GM23338 (cell line): ENCODE measurements at regions not wholly inside any gene's neighbourhood (a gene's known extent, or its start where the extent isn't known, plus 50 kb on each side); places are given as distances from the start of the nearest gene placed in this dataset.

Experiments
- CREB1 ChIP-seq: fragments of 250-450 bp; sonication (Bioruptor Pico); IDR thresholded peaks from 2 replicates; pipeline ENCODE4 v1.5.0; 2020; ENCODE audit warnings: low read depth, mild to moderate bottlenecking, moderate library complexity
- EZH2 ChIP-seq: fragments of 200-600 bp; sonication (generic); IDR thresholded peaks from one replicate; pipeline ENCODE4 v1.8.0; 2017; ENCODE audit warnings: antibody characterized with exemption, mild to moderate bottlenecking, low read depth; ENCODE audit not compliant: unreplicated experiment
- EZH2phosphoT487 ChIP-seq: fragments of 200-600 bp; sonication (generic); IDR thresholded peaks from one replicate; pipeline ENCODE4 v1.8.1; 2018; ENCODE audit warnings: antibody characterized with exemption; ENCODE audit not compliant: unreplicated experiment
- JUNB ChIP-seq: IDR thresholded peaks from one replicate; pipeline ENCODE4 v1.6.1; 2016; ENCODE audit warnings: antibody characterized with exemption; ENCODE audit not compliant: unreplicated experiment
- POLR2AphosphoS5 ChIP-seq: IDR thresholded peaks from 2 replicates; pipeline ENCODE4 v1.6.1; 2016; ENCODE audit warnings: antibody characterized with exemption, low read depth
- ZNF114 ChIP-seq: fragments of 250-450 bp; sonication (Bioruptor Pico); IDR thresholded peaks from 2 replicates; pipeline ENCODE4 v1.5.0; 2020; ENCODE audit warnings: mild to moderate bottlenecking, moderate library complexity
- ZNF331 ChIP-seq: fragments of 250-450 bp; sonication (Bioruptor Pico); IDR thresholded peaks from 2 replicates; pipeline ENCODE4 v1.5.0; 2020; ENCODE audit warnings: low read depth, mild to moderate bottlenecking, moderate library complexity
- TF ChIP-seq, protein P1 (sequence below), 2 experiments: fragments of 200-600 bp in 1 of 2; sonication (generic) in 1 of 2; conservative IDR thresholded peaks; 2 replicates each; pipeline versions ENCODE4 v1.5.1 to v1.6.1; 2016 to 2017; ENCODE audit warnings: antibody characterized with exemption in 2 of 2, low read depth in 2 of 2, mild to moderate bottlenecking in 2 of 2, moderate library complexity in 1 of 2
- TF ChIP-seq, protein P2 (sequence below): IDR thresholded peaks from one replicate; pipeline ENCODE4 v1.6.1; 2018; ENCODE audit warnings: antibody characterized with exemption; ENCODE audit not compliant: unreplicated experiment
- TF ChIP-seq, protein P3 (sequence below): fragments of 250-450 bp; sonication (Bioruptor Pico); IDR thresholded peaks from 2 replicates; pipeline ENCODE4 v1.5.0; 2020; ENCODE audit warnings: mild to moderate bottlenecking, moderate library complexity
- TF ChIP-seq, protein P4 (sequence below): IDR thresholded peaks from 2 replicates; pipeline ENCODE4 v1.6.1; 2016; ENCODE audit warnings: antibody characterized with exemption

DNA sequence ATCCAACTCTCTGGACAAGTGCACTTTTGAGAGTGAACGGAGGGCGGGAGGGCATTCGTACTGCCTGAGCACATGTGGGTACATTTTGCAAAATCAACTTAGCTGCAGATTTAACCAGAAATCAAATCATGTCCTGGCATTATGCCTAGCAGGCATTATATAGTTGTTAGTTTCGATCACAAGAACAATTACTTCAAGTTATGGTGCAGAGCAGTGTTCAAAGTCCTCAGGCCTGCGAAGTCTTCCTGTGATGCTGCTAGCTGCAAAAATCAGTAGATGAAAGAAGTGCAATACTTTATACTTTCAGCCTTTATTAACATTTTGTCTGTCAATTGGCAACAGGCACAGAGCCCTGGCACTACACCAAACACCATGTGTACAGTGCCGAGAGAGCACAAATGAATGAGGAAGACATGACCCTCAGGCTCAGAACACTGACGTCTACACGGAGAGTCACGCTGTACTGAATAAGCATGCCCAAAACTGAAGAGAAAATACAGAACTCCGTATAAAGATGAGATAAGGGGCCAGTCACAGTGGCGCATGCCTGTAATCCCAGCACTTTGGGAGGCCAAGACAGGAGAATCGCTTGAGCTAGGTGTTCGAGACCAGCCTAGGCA is 92.1 kb upstream of the CREB1 start:
- no peak for TF ChIP-seq POLR2AphosphoS5
- TF ChIP-seq EZH2phosphoT487, result no peak
- TF ChIP-seq, protein P1, sequence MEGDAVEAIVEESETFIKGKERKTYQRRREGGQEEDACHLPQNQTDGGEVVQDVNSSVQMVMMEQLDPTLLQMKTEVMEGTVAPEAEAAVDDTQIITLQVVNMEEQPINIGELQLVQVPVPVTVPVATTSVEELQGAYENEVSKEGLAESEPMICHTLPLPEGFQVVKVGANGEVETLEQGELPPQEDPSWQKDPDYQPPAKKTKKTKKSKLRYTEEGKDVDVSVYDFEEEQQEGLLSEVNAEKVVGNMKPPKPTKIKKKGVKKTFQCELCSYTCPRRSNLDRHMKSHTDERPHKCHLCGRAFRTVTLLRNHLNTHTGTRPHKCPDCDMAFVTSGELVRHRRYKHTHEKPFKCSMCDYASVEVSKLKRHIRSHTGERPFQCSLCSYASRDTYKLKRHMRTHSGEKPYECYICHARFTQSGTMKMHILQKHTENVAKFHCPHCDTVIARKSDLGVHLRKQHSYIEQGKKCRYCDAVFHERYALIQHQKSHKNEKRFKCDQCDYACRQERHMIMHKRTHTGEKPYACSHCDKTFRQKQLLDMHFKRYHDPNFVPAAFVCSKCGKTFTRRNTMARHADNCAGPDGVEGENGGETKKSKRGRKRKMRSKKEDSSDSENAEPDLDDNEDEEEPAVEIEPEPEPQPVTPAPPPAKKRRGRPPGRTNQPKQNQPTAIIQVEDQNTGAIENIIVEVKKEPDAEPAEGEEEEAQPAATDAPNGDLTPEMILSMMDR (conservative IDR thresholded peaks at IDR 0.05; ENCODE audit: low read depth in 2 of 2), result no peak
- TF ChIP-seq, protein P2, sequence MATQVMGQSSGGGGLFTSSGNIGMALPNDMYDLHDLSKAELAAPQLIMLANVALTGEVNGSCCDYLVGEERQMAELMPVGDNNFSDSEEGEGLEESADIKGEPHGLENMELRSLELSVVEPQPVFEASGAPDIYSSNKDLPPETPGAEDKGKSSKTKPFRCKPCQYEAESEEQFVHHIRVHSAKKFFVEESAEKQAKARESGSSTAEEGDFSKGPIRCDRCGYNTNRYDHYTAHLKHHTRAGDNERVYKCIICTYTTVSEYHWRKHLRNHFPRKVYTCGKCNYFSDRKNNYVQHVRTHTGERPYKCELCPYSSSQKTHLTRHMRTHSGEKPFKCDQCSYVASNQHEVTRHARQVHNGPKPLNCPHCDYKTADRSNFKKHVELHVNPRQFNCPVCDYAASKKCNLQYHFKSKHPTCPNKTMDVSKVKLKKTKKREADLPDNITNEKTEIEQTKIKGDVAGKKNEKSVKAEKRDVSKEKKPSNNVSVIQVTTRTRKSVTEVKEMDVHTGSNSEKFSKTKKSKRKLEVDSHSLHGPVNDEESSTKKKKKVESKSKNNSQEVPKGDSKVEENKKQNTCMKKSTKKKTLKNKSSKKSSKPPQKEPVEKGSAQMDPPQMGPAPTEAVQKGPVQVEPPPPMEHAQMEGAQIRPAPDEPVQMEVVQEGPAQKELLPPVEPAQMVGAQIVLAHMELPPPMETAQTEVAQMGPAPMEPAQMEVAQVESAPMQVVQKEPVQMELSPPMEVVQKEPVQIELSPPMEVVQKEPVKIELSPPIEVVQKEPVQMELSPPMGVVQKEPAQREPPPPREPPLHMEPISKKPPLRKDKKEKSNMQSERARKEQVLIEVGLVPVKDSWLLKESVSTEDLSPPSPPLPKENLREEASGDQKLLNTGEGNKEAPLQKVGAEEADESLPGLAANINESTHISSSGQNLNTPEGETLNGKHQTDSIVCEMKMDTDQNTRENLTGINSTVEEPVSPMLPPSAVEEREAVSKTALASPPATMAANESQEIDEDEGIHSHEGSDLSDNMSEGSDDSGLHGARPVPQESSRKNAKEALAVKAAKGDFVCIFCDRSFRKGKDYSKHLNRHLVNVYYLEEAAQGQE, result no peak
- TF ChIP-seq EZH2, result no peak
- TF ChIP-seq ZNF114 (CRISPR knock-in tag), result no peak
- TF ChIP-seq, protein P3, sequence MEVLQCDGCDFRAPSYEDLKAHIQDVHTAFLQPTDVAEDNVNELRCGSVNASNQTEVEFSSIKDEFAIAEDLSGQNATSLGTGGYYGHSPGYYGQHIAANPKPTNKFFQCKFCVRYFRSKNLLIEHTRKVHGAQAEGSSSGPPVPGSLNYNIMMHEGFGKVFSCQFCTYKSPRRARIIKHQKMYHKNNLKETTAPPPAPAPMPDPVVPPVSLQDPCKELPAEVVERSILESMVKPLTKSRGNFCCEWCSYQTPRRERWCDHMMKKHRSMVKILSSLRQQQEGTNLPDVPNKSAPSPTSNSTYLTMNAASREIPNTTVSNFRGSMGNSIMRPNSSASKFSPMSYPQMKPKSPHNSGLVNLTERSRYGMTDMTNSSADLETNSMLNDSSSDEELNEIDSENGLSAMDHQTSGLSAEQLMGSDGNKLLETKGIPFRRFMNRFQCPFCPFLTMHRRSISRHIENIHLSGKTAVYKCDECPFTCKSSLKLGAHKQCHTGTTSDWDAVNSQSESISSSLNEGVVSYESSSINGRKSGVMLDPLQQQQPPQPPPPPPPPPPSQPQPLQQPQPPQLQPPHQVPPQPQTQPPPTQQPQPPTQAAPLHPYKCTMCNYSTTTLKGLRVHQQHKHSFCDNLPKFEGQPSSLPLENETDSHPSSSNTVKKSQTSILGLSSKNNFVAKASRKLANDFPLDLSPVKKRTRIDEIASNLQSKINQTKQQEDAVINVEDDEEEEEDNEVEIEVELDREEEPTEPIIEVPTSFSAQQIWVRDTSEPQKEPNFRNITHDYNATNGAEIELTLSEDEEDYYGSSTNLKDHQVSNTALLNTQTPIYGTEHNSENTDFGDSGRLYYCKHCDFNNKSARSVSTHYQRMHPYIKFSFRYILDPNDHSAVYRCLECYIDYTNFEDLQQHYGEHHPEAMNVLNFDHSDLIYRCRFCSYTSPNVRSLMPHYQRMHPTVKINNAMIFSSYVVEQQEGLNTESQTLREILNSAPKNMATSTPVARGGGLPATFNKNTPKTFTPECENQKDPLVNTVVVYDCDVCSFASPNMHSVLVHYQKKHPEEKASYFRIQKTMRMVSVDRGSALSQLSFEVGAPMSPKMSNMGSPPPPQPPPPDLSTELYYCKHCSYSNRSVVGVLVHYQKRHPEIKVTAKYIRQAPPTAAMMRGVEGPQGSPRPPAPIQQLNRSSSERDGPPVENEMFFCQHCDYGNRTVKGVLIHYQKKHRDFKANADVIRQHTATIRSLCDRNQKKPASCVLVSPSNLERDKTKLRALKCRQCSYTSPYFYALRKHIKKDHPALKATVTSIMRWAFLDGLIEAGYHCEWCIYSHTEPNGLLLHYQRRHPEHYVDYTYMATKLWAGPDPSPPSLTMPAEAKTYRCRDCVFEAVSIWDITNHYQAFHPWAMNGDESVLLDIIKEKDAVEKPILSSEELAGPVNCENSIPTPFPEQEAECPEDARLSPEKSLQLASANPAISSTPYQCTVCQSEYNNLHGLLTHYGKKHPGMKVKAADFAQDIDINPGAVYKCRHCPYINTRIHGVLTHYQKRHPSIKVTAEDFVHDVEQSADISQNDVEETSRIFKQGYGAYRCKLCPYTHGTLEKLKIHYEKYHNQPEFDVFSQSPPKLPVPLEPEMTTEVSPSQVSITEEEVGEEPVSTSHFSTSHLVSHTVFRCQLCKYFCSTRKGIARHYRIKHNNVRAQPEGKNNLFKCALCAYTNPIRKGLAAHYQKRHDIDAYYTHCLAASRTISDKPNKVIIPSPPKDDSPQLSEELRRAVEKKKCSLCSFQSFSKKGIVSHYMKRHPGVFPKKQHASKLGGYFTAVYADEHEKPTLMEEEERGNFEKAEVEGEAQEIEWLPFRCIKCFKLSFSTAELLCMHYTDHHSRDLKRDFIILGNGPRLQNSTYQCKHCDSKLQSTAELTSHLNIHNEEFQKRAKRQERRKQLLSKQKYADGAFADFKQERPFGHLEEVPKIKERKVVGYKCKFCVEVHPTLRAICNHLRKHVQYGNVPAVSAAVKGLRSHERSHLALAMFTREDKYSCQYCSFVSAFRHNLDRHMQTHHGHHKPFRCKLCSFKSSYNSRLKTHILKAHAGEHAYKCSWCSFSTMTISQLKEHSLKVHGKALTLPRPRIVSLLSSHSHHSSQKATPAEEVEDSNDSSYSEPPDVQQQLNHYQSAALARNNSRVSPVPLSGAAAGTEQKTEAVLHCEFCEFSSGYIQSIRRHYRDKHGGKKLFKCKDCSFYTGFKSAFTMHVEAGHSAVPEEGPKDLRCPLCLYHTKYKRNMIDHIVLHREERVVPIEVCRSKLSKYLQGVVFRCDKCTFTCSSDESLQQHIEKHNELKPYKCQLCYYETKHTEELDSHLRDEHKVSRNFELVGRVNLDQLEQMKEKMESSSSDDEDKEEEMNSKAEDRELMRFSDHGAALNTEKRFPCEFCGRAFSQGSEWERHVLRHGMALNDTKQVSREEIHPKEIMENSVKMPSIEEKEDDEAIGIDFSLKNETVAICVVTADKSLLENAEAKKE (CRISPR knock-in tag), result no peak
- no peak for TF ChIP-seq CREB1 (CRISPR knock-in tag)
- TF ChIP-seq, protein P4, sequence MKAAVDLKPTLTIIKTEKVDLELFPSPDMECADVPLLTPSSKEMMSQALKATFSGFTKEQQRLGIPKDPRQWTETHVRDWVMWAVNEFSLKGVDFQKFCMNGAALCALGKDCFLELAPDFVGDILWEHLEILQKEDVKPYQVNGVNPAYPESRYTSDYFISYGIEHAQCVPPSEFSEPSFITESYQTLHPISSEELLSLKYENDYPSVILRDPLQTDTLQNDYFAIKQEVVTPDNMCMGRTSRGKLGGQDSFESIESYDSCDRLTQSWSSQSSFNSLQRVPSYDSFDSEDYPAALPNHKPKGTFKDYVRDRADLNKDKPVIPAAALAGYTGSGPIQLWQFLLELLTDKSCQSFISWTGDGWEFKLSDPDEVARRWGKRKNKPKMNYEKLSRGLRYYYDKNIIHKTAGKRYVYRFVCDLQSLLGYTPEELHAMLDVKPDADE, result no peak
- TF ChIP-seq ZNF331 (CRISPR knock-in tag), result no peak
- TF ChIP-seq JUNB, result no peak
